ENCODE measurements at regions not wholly inside any gene's neighbourhood (a gene's known extent, or its start where the extent isn't known, plus 50 kb on each side); places are given as distances from the start of the nearest gene placed in this dataset.
"Not testable (repeated sequence)": the region's sequence is repeated elsewhere in the genome, so short reads cannot be mapped to it uniquely, and the experiment has no call there.

GRCh38 chr3:34139566-34139965 is 341.1 kb downstream of the PDCD6IP start:
- no peak for FAIRE-seq

GRCh38 chr3:34140616-34141015 is 342.2 kb downstream of the PDCD6IP start:
- FAIRE-seq: no peak

GRCh38 chr3:34141841-34142337 is 343.5 kb downstream of the PDCD6IP start:
- FAIRE-seq: no peak

- no peak for FAIRE-seq
Measured at GRCh38 chr3:34145796-34146195, 347.4 kb downstream of the PDCD6IP start.

GRCh38 chr3:34146596-34146995 is 348.2 kb downstream of the PDCD6IP start:
- no peak for FAIRE-seq

GRCh38 chr3:34150992-34151391 is 352.6 kb downstream of the PDCD6IP start:
- FAIRE-seq: no peak

GRCh38 chr3:34152656-34153055 is 354.2 kb downstream of the PDCD6IP start:
- no peak for FAIRE-seq

- no peak for FAIRE-seq
Measured at GRCh38 chr3:34155108-34155507, 356.7 kb downstream of the PDCD6IP start.

- no peak for FAIRE-seq
Measured at GRCh38 chr3:34155666-34156065, 357.2 kb downstream of the PDCD6IP start.

GRCh38 chr3:34157491-34157890 is 359.1 kb downstream of the PDCD6IP start:
- no peak for FAIRE-seq

- FAIRE-seq: no peak
Measured at GRCh38 chr3:34159613-34160420, 361.4 kb downstream of the PDCD6IP start.

GRCh38 chr3:34169636-34170035 is 371.2 kb downstream of the PDCD6IP start:
- not testable (repeated sequence) for FAIRE-seq

GRCh38 chr3:34174740-34175139 is 376.3 kb downstream of the PDCD6IP start:
- no peak for FAIRE-seq

GRCh38 chr3:34175636-34176176 is 377.3 kb downstream of the PDCD6IP start:
- no peak for FAIRE-seq

GRCh38 chr3:34176723-34177122 is 378.3 kb downstream of the PDCD6IP start:
- no peak for FAIRE-seq

- no peak for FAIRE-seq
Measured at GRCh38 chr3:34178415-34178814, 380.0 kb downstream of the PDCD6IP start.

GRCh38 chr3:34179716-34180115 is 381.3 kb downstream of the PDCD6IP start:
- FAIRE-seq: no peak

- no peak for FAIRE-seq
Measured at GRCh38 chr3:34180532-34180931, 382.1 kb downstream of the PDCD6IP start.

- no peak for FAIRE-seq
Measured at GRCh38 chr3:34183114-34183513, 384.7 kb downstream of the PDCD6IP start.

- no peak for FAIRE-seq
Measured at GRCh38 chr3:34183611-34184340, 385.3 kb downstream of the PDCD6IP start.

GRCh38 chr3:34185301-34185700 is 386.9 kb downstream of the PDCD6IP start:
- no peak for FAIRE-seq

GRCh38 chr3:34189133-34189532 is 390.7 kb downstream of the PDCD6IP start:
- FAIRE-seq: no peak

- no peak for FAIRE-seq
Measured at GRCh38 chr3:34196914-34197313, 398.5 kb downstream of the PDCD6IP start.

- no peak for FAIRE-seq
Measured at GRCh38 chr3:34198309-34198708, 399.9 kb downstream of the PDCD6IP start.

Data from A204.1 (cell line).